Bronchial epithelial cell (primary cell): ENCODE measurements at regions not wholly inside any gene's neighbourhood (a gene's known extent, or its start where the extent isn't known, plus 50 kb on each side); places are given as distances from the start of the nearest gene placed in this dataset.

Experiments
- DNase-seq: peaks from one replicate; pipeline ENCODE4 v3.0.0-alpha.2; 2010; ENCODE audit warnings: low read depth
- FAIRE-seq: peaks from 2 replicates; lab custom pipeline; 2011; peaks lifted over from hg19 to GRCh38; lab: Jason Lieb, UNC
- H3K27me3 ChIP-seq: 2 replicates; pipeline ENCODE4 v1.5.1; 2011; ENCODE audit warnings: low read length; ENCODE audit not compliant: control insufficient read depth, insufficient read depth
- H3K36me3 ChIP-seq: 2 replicates; pipeline ENCODE4 v1.5.1; 2011; ENCODE audit warnings: low read length; ENCODE audit not compliant: control insufficient read depth, insufficient read depth
- H3K4me3 ChIP-seq: 2 replicates; pipeline ENCODE4 v1.5.1; 2011; ENCODE audit warnings: mild to moderate bottlenecking, low read depth, low read length, control low read depth
- CTCF ChIP-seq: IDR thresholded peaks from 2 replicates; pipeline ENCODE4 v1.5.1; 2011; ENCODE audit warnings: mild to moderate bottlenecking, moderate library complexity, low read length, control low read depth, inconsistent platforms; ENCODE audit not compliant: insufficient read depth, severe bottlenecking

DNA sequence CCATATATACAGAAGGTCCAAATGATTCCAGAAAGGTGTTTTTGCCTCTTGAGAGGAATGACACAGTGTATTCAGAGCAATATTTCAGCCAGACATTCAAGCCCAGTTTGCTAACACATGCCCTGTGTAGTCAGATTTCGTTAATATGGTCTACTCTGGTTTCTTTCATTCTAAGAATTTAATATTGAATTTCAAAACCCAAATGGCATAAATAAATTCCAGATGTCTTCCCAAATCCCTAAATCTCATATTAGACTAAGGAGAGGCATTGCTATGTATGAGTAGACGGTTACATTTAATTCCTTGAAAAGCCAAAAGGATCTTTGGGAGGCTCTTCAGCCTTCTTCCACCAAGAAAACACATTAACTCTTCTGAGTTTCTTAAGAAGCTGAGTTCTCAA is 66.3 kb upstream of the C1QTNF7 start:
- FAIRE-seq (no peak), DNase-seq (no peak)
- Histone ChIP-seq H3K27me3 (no peaks in the 10 kb centered on the region), H3K36me3 (no peaks in the 10 kb centered on the region), H3K4me3 (no peak overlapping the region)
- TF ChIP-seq CTCF: no peak

GRCh38 chr4:15362541-15362940 is 65.3 kb upstream of the C1QTNF7 start:
- no peaks in the 10 kb centered on the region for H3K27me3 ChIP-seq
- no peak overlapping the region for H3K4me3 ChIP-seq
- H3K36me3 ChIP-seq: no peaks in the 10 kb centered on the region
- FAIRE-seq (no peak), DNase-seq (no peak)
- no peak for TF ChIP-seq CTCF

DNA sequence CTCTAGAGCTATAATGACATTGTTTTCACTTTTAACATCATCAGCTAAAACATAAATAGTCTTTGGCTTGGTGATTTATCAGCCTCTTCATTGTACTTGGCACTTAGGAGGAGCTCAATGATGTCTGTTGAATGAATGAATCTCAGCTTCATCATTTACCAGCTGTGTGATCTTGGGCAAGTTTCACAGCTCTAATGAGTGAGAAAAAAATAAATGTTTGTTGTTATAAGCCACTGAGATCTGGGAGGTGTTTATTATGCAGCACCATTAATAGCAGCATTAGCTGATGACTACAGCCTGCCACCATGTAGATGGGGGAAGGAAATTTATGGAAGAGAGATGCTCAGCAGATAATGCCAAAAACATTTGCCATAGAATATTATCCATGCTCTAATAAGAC is 63.6 kb upstream of the C1QTNF7 start:
- no peak for DNase-seq
- Histone ChIP-seq H3K4me3 (no peak overlapping the region), H3K36me3 (no peaks in the 10 kb centered on the region), H3K27me3 (no peaks in the 10 kb centered on the region)
- FAIRE-seq: no peak
- TF ChIP-seq CTCF: no peak

- H3K36me3 ChIP-seq: no peaks in the 10 kb centered on the region
- no peak overlapping the region for H3K4me3 ChIP-seq
- H3K27me3 ChIP-seq: no peaks in the 10 kb centered on the region
- TF ChIP-seq CTCF: no peak
- no peak for DNase-seq
- FAIRE-seq: peak; percentile 81
Observed at GRCh38 chr4:15365641-15366040, 62.2 kb upstream of the C1QTNF7 start.

DNA sequence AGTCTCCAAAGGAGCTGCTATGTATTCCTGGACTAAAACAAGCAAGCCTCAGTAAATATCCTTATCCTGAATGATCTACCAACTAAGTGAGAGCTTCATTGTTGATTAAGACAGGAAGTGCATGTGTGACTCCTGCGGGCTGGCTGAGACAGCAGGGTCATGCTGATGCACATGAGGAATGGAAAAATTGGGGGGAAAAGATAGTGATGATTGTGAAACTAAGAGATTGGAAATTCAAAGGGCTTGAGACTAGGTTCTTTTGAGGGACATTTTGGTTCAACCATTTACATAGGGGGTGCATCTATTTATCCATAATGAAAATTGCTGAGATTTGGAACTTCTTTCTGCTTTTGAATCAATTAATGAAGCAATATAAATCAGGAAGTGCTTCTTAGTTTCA is 61.1 kb upstream of the C1QTNF7 start:
- TF ChIP-seq CTCF: no peak
- no peaks in the 10 kb centered on the region for H3K27me3 ChIP-seq
- no peaks in the 10 kb centered on the region for H3K36me3 ChIP-seq
- no peak for DNase-seq
- H3K4me3 ChIP-seq: no peak overlapping the region
- no peak for FAIRE-seq

DNA sequence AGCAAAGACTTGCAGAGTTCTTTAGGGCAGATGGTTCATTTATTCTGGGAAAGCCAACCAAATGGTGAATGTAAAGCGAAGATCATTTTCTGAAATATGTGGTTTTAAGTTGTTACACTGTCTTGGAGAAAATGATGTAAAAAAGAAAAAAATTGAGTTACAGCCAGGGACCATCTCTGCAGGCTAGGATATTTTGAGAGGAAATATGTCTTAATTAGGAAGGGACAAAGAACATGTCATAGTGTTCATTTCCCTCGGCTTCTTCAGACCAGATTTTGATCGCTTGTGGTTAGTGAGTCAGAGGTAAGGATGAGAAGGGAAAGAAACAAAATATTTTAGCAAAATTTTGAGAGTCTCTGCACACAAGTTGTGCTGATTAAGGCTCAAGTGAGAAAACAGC is 59.0 kb upstream of the C1QTNF7 start:
- TF ChIP-seq CTCF: no peak
- FAIRE-seq (no peak), DNase-seq (no peak)
- H3K4me3 ChIP-seq: no peak overlapping the region
- no peaks in the 10 kb centered on the region for H3K36me3 ChIP-seq
- no peaks in the 10 kb centered on the region for H3K27me3 ChIP-seq
